Omental fat pad (tissue), 3 donors: ENCODE measurements at regions not wholly inside any gene's neighbourhood (a gene's known extent, or its start where the extent isn't known, plus 50 kb on each side); places are given as distances from the start of the nearest gene placed in this dataset.

Source experiments
- ATAC-seq: fragments of 150-250 bp; one replicate; pipeline ENCODE4 v1.9.1; 2016; ENCODE audit warnings: mild to moderate bottlenecking, moderate library complexity; ENCODE audit not compliant: low FRiP score
- DNase-seq: peaks from one replicate; pipeline ENCODE4 v3.0.0-alpha.2; 2019; ENCODE audit warnings: low spot score
- CTCF ChIP-seq, 3 donors: fragments of 450-650 bp; IDR thresholded peaks; one replicate each; pipeline ENCODE4 v1.5.1; 2016 to 2017; ENCODE audit warnings: antibody characterized with exemption in 3 of 3, mild to moderate bottlenecking in 3 of 3, moderate library complexity in 2 of 3

- TF ChIP-seq CTCF (IDR thresholded peaks at IDR 0.05) = no peak
- no peak for ATAC-seq
- DNase-seq = no peak
Measured at GRCh38 chrX:107514944-107515343, 65.5 kb downstream of the FRMPD3 start.

- TF ChIP-seq CTCF (IDR thresholded peaks at IDR 0.05) = no peak
- DNase-seq (no peak), ATAC-seq (no peak)
Measured at GRCh38 chrX:107521877-107522586, 72.6 kb downstream of the FRMPD3 start.

GRCh38 chrX:107522901-107523300, 73.4 kb downstream of the FRMPD3 start:
- TF ChIP-seq CTCF (IDR thresholded peaks at IDR 0.05) = no peak
- DNase-seq (no peak), ATAC-seq (no peak)

- ATAC-seq (no peak), DNase-seq (no peak)
- TF ChIP-seq CTCF (IDR thresholded peaks at IDR 0.05) = no peak
Measured at GRCh38 chrX:107526141-107526540, 76.7 kb downstream of the FRMPD3 start.

GRCh38 chrX:107530141-107530540, 80.7 kb downstream of the FRMPD3 start:
- no peak for TF ChIP-seq CTCF (IDR thresholded peaks at IDR 0.05)
- no peak for DNase-seq
- no peak for ATAC-seq

- no peak for TF ChIP-seq CTCF (IDR thresholded peaks at IDR 0.05)
- ATAC-seq (no peak), DNase-seq (no peak)
Measured at GRCh38 chrX:107537815-107538214, 88.4 kb downstream of the FRMPD3 start.

- TF ChIP-seq CTCF (IDR thresholded peaks at IDR 0.05) = no peak
- ATAC-seq (no peak), DNase-seq (no peak)
Measured at GRCh38 chrX:107541244-107541643, 87.1 kb upstream of the PRPS1 start.
